ENCODE measurements at regions not wholly inside any gene's neighbourhood (a gene's known extent, or its start where the extent isn't known, plus 50 kb on each side); places are given as distances from the start of the nearest gene placed in this dataset.
"Not testable (repeated sequence)": the region's sequence is repeated elsewhere in the genome, so short reads cannot be mapped to it uniquely, and the experiment has no call there.

DNA sequence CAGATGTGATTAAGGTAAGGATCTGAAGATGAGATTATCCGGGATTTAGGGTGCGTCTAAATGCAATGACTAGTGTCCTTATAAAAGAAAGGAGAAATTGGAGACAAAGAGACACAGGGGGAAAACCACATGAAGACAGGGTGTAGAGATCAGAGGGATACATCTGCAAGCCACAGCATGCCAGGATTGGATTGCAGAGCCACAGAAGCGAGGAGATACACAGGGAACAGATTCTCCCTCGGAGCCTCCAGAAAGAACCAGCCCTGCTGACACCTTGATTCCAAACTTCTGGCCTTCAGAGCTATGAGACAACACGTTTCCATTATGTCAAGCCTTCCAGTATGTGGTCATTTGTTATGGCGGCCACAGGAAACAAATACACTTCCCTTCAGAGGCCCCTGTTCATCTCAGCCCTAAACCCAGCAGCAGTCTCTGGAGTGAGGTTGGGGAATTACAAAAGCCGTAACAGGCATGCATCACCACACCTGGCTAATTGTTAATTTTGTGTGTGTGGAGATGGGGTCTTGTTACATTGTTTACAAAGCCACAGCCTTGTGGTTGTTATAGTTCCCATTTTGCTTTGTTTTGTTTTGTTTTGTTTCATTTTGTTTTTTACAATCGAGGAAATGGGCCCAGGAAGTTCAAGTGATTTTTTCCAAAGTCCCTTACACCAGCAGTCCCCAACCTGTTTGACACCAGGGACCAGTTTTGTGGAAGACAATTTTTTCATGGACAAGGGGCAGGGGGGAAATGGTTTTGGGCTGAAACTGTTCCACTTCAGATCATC lies 51.6 kb upstream of the LYRM9 start:
- no peak for DNase-seq (ENCODE audit: low read depth)

DNA sequence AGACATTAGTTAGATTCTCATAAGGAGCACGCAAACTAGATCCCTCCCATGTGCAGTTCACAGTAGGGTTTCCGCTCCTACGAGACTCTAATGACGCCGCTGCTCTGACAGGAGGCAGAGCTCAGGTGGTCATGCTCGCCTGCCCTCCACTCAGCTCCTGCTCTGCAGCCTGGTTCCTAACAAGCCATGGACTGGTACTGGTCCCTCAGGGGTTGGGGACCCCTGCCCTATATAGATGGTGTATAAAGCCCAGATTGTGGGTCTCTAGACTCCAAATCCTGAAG lies 52.1 kb upstream of the LYRM9 start:
- DNase-seq (ENCODE audit: low read depth) = no peak

DNA sequence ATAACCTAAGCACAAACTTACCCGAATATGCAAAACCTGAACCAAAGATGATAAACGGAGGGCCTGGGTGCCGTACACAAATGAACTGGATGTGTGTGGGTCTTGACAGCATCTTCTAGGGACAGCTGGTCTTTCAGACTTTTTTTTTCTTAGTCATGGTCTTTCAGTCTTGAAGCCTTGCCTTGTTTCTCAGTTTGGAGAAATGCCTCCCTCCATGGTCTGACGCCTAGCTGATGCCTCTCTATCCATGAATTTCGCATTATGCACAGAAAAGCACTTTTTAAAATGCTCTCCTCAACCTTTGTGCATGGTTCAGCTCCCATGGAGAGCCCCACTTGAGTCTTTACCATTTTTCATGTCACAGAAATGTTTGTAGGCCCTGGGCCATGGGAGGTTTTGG lies 52.8 kb upstream of the LYRM9 start:
- no peak for DNase-seq (ENCODE audit: low read depth)

DNA sequence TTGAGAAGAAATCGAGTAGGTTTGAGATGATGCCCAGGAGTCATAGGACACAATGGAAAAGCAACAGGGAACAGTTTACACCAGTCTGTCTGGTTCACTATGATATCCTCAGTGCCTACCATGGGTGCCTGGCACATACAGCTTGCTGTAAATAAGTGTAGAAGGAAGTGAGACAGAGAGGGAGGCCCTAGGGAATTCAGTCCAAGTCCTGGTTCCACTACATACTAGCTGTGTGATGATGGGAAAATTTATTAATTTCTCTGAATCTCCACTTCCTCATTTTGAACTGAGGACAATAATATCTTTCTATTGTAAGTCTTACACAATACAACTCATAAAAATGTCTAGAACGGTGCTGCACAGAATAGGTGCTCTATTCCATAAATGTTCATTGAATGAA lies 53.3 kb upstream of the LYRM9 start:
- DNase-seq (ENCODE audit: low read depth) = no peak

DNA sequence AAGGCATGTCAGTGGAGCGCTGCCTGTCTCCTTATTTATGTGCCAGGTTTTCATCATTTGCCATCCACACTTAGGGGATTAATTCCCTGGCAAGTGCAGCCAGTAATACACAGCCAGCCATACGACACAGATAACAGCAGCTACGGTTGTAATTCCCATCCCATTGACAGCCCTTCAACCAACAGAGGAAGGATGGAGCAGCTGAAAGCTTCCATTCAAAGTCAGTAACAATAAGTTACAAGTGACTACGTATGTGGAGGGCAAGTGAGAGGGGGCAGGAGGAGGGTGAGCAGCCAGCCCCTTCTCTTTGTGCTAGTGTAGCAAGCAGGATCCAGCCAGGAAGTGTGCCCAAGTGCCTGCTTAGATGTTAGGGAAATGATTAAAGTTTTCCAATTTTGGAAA lies 53.8 kb upstream of the LYRM9 start:
- no peak for DNase-seq (ENCODE audit: low read depth)

DNA sequence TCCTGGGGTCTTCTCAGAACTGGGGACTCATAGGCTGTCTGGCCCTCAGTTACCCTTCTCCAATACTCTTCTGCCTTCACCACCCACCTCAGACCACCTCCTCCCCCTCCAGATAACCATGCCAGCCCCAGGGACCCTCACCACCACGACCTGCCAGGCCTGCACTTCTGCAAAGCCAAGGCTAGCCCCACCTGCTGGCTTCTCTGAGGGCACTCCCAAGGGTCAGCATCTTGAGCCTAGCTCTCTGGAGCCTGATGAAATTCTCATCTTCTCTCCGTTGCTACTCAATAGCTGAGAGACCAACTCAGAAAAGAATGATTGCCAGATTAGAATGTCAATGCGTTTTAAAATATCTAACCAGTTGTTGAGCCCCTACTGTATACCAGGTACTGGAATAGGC lies 56.1 kb upstream of the LYRM9 start:
- no peak for DNase-seq (ENCODE audit: low read depth)

DNA sequence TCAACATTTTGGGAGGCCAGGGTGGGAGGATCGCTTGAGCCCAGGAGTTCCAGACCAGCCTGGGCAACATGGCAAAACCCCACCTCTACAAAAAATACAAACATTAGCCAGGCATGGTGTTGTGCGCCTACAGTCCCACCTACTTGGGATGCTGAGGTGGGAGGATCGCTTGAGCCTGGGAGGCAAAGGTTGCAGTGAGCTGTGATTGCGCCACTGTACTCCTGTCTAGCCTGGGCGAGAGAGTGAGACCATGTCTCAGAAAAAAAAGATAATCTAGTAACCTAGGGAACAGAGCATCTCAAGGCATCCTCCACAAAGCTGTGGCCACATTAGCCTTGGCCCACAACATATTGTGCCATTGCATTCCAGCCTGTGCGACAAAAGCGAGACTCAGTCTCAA lies 57.1 kb upstream of the LYRM9 start:
- not testable (repeated sequence) for DNase-seq (ENCODE audit: low read depth)

DNA sequence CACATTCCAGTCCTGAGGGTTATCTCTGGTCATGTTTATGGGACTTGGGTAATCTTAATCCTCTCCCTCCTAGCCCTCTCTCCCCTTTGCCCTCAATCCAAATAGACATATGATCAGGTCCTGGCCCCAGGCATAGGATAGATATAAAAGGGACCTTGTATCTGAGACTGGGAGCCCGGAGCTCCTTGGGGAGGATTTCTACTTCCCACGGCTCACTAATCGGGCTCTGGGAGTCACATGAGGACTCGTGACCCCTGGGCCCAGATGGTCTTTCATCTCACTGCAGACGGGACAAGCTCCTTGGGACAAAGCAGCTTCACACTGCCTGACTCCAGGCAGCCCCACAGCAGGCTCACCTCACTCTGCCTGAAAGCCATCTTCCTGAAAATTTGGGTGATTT lies 57.8 kb upstream of the LYRM9 start:
- DNase-seq (ENCODE audit: low read depth) = no peak

DNA sequence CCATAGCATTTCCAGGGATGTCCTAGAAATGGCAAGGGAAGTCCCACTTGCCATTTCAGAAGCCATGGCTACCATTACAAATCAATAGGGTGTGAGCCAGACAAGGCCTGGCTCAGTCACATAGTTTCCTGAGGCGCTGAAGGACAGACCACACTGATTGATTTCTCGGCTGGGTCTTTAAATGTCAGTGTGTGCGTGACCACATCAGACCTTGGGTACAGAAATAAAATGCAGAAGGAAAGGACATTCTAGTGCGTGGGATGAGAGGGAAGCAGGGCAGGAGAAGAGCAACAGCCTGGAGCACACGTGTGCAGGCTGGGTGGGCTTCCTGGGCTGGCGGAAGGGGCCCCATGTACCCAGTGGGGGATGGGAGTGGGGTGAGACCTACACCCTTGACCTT lies 58.7 kb upstream of the LYRM9 start:
- no peak for DNase-seq (ENCODE audit: low read depth)

DNA sequence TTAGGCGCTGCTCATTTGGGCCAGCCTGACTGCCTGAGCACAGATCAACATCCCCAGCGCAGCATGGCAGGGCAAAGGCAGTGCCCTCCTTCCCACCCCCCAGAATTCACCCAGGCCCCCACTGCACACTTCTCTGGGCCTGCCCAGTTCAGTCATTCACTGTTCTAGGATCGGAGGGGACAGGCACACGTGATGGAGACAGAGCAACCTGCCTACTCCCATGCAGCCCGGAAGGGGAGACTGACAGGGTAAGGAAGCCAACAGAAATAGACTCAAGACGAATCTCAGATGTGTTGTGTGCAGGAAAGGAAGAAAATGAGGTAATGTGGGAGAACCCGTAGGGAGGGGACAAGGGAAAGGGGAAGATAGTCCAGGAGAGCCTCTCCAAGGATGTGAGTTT lies 59.2 kb upstream of the LYRM9 start:
- DNase-seq (ENCODE audit: low read depth) = no peak

DNA sequence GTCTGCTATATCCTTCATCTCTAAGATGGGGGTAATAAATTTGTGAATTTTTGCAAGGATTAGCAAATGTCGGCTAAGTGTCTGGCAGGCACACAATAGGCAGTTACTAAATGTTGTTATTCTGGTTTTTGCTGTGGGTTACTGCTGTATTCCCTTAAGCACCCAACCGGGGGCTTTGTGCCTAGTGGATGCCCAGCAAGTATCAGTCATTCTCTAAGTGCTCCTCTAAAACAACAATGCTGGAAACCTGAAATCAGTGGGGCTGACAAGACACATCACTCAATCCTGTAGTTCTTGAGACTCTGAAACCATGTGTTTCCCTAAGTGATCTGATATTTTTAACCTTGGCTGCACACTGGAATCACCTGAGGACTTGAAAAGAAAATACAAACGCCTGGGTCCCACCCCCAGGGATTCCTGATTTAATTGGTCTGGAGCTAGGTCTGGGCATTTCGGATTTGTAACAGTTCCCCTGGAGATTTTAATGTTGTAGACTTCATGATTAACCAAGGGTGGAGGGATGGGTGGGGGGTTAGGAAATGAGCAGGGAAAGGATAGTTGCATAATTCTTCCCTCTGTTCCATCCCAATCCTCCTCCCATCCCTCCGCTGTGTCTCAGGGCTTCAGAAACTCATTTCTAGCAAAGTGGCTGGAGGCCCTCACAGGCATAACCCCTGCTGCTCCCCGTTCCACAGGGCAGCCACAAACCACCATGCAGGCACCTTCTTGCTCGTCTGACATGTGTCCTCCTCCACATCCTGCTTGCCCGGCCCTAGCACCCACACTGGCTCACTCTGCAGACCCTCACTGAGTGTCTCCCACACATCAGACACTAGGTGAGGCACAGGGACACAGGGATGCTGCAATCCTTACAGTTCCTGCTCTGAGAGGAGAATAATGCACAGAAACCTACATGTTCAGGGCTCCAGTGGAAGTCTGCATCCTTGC lies 61.7 kb upstream of the LYRM9 start:
- no peak for DNase-seq (ENCODE audit: low read depth)

DNA sequence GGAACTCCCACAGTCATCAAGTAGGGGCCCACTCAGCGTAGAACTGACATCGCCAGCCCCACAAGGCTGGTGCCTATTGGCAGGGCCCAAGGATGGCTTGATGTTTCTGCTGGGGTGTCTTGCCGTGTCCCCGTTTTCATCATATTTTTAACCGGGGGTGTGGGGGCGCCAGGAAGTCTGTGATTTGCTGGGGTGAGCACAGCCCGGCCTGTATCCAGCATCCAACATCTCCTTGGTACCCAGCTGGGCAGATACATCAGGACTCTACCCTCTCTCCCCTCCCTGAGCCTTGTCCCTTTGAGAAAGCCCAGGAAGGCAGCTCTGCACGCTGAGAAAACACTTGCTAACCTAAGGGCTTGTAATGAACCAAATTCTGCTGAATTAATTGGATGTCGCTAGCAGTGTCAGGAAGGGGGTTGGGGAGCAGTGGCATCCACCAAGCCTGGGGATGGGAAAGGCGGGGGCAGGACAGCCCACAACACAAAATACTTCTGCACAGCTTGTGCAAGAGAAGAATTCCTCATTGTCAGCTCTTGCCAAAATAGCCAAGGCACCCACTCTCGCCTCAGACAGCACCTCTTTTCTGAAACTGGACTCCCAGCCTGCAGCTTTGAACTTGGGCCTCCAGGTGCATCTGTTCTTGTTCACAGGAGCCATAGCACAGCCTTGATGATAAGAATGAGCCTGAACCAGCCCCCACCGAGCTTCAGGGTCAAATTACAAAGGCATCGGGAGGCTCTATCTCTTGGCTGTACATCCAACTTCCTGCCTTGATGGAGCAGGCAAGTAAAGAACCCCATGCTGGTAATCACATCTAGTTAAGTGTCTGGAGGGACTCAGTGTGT lies 63.7 kb upstream of the LYRM9 start:
- DNase-seq (ENCODE audit: low read depth) = no peak

DNA sequence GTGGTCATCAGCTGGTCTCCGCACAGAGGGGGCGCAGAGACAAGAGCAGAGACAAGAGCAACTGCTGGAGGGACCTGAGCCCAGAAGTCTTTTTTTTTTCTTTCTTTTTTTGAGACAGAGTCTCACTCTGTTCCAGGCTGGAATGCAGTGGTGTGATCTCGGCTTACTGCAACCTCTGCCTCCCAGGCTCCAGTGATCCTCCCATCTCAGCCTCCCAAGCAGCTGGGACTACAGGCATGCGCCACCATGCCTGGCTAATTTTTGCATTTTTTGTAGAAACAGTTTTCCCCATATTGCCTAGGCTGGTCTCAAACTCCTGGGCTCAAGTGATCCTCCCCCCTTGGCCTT lies 64.3 kb upstream of the LYRM9 start:
- not testable (repeated sequence) for DNase-seq (ENCODE audit: low read depth)

DNA sequence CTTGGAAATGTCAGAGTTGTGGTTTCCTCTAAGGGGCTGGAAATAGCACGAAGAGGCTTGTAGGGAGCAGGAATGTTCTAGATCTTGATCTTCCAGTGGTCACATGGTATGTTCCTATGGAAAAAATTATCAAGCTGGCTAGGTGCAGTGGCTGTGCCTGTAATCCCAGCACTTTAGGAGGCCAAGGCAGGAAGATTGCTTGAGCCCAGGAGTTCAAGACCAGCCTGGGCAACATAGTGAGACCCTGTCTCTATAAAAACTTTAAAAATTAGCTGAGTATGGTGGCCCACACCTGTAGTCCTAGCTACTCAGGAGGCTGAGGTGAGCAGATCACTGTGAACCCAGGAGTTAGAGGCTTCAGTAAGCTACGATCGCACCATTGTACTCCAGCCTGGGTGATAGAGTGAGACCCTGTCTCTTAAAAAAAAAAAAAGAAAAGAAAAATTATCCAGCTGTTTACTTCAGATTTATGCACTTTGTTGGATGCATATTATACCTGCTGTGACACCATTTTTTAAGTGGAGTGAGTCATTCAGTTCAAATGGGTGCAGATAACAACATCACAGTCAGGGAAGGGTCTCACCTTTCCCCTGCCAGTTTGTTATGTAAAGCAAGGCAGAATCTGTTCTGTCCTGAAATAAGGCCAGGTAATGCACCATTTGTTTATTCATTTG lies 65.7 kb upstream of the LYRM9 start:
- DNase-seq (ENCODE audit: low read depth) = no peak

DNA sequence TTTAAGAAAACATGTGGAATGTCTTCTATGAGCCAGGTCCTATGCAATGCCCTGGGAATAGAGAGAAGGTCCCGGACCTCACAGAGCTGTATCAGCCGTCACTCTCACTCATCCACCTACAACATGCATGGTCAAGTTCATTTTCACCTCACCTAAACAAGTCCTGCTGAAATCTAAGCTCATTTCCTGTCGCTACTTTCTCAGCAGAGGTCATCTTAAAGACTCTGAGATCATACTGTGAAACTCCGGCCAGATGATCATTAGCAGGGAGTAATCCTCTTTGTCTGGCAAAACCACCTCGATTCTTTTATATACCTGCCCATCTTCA lies 66.2 kb upstream of the LYRM9 start:
- DNase-seq (ENCODE audit: low read depth) = no peak

DNA sequence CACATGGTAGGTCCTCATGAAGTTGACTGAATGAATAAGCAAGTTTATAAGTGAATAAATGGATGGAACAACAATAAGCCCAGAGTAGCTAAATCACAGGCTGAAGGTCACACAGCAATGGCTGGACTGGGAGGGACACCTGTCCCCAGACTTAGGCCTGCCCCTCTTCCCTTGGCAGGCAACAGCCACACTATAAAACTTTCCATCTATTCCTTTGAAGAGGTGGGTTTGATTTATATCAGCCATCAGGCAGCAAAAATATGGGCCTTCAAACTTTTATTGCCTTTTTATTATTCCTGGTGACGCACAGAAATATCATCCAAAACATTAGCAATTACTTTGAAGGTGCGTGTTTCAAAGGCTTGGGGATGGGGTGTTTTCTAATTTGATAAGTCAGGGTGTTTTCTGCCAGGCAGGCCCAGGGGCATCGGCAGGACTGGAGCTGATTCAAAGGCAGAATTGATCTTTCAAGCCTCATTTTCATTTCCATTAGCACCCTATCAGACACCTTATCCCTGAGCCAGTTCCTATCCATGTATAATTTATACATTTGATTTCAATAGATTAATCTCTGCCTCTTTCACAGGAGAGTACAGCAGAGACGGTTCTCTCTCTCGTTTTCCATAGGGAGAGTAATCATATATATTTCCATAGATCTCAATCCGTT lies 67.2 kb upstream of the LYRM9 start:
- no peak for DNase-seq (ENCODE audit: low read depth)

DNA sequence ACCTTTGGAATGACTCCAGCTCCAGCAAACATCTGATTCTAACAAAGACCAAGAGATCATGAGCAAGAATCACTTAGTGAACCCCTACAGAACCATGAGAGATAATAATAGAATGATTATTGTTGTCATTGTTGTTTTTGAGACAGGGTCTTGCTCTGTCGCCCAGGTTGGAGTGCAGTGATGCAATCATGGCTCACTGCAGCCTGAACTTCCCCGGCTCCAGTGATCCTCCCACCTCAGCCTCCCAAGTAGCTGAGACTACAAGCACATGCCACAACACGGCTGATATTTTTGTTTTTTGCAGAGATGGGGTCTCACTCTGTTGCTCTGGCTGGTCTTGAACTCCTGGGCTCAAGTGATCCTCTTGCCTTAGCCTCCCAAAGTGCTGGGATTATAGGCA lies 69.4 kb upstream of the LYRM9 start:
- DNase-seq (ENCODE audit: low read depth) = not testable (repeated sequence)

DNA sequence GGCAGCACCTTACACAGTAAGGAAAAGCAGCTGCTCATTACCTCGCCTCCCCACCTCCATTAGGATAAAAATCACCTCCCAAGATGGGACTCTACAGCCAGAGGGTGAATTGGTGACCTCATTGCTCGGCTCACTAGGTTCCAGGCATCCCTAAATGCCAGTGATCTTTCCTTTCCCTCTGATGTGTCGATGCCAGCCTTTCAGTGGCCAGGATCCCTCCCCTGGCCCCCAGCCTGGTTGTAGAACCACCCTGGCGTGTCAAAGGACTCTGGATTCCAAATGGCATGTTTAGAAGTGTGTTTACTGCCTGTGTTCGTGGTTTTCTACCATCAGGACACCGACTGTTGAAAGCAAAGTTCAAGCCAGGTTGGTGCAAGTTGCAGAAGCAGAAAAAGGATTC lies 72.1 kb upstream of the LYRM9 start:
- no peak for DNase-seq (ENCODE audit: low read depth)

DNA sequence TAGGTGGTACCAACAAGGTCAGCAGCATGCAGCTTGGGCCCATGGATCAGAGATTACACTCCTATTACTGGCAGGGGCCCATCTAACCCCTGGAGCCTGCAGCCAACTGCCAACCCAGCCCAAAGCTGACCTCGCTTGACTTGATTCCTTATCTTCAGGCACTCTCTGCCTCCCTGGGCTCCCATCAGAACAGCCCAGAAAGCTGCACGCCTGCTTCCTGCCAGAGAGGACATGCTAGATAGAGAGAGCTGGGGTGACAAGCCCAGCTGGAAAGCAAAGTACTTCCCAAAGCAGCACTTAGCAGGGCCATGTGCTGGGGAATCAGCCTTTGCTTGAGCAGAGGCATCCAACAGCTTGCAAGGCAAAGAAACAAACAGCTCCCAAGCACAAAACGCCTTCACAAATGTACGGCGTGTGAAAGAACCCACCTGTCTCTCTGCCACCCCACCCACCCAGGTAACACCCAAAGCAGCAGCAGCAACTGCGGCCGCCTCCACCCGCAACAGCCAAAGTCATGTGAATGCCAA lies 74.2 kb upstream of the NLK start:
- DNase-seq (ENCODE audit: low read depth) = no peak

DNA sequence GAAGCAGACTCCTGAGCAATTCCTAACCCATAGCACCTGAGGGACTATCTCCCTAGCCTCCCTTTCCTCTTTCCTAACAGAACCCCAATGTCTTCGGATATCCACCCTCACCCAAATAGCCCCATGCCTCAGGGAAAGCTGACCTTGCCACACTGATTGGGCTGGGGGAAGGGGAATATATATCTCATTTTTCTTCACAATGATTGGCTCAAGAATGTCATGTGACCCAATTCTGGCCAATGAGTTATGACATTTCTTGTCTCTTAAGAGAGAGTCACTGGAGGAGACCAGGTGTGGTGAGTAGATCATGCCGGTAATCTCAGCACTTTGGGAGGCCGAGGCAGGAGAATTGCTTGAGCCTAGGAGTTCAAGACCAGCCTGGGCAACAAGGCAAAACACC lies 71.9 kb upstream of the NLK start:
- no peak for DNase-seq (ENCODE audit: low read depth)

DNA sequence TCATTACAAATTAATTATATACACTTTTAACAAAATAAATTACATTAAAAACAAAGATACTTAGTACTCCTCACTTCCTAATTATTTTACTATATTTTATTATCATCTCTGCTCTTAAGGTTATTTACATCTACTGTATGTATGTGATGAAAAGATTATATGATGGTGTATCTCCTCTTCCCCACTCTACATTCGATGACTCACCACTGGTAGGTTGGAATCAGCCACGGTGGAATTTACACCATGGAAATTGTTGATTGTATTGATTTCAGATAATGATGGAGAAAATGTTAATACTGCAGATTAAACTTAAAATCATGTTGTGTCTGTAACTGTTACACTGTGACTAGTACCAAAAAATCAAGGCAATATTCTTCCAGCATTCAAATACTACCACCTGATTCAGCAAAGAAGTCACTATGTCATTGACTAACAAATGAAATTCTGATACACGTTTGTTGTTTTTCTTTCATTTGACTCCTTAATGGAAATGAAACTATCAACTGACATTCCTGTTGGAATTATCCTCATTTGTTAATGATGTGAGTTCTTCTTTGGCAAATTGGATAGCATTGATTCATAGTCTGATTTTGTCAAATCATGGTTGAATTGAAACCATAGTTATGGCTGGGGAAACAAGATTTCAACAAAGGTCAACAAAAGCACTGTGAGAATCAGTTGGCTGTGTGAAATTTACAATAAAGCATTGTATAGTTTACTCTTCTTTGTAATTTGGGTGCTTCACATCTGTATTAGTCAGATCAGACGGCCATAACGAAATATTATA lies 69.0 kb upstream of the NLK start:
- no peak for DNase-seq (ENCODE audit: low read depth)

Data from HS-5 (cell line).